Suppressor macrophage (primary cell): ENCODE measurements at regions not wholly inside any gene's neighbourhood (a gene's known extent, or its start where the extent isn't known, plus 50 kb on each side); places are given as distances from the start of the nearest gene placed in this dataset.
A peak's percentile ranks its signal among the peaks of the same experiment; 100 is the strongest.

Experiments used
- DNase-seq, 4 experiments: peaks; one replicate each; pipeline ENCODE4 v3.0.0-alpha.2; 2020 to 2022

- peak; percentile 71 to 83 (median 77) for DNase-seq
These were observed 503.5 kb upstream of the PKN2 start for GRCh38 chr1:88180449-88181108.

- no peak for DNase-seq
These were observed 497.2 kb upstream of the PKN2 start for GRCh38 chr1:88186911-88187310.

DNA sequence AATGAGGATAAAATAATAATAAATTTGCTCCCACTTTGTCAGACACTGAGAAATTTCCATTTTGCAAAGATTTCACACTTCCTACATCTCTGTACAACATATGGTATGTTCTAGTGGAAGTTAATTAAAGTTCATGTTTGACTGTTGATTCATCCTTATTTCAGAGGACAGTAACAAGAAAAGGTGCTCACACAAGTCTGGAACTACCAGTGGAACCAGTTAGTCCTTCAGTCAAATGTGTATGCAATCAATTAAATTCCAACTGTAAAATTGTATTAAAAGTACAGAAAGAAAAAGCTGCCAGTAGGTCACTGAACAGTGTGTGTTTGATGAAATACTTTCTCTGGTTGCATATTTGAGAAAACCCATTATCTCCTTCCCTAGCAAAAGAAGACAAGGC is 496.0 kb upstream of the PKN2 start:
- no peak for DNase-seq

GRCh38 chr1:88189525-88189924 is 494.5 kb upstream of the PKN2 start:
- no peak for DNase-seq

DNA sequence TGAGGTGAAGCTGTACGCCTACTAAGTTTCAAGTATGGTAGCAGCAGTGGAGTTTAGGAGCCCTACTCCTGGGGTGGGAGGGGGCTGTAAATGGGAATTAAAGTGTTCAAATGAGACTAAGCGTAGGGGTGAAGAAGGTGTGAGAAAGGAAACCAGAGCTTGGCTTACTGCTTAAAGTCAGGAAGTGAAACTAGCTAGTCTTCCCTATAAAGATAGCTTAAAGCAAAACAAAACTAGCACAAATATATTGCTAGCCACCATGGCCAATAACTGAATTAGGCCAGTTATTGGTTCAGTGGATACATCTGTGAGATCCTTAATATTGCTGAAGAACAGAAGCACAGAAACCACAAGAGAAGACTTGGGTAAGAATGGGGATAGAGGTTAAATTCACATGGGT is 492.2 kb upstream of the PKN2 start:
- peak in 3 of 4 experiments; percentile 10 to 44 (median 27) for DNase-seq

DNA sequence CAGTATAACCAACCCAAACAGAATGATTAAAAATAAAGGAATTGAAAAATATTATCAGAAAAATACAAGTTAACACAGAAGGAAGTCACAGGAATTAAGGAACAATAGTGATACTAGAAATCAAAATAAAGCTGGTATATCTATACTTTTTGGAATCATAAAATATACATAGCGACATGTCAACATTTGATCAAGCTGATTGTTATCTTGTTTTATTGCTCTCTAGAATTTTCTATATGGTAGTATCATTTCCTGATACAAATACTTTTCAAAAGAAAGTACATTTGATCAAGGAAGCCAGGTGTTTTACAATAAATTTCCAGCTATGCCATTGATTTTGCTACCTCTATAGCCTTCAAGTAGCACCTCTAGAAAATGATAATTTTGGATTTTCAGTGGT is 489.5 kb upstream of the PKN2 start:
- DNase-seq: no peak

GRCh38 chr1:88200545-88200944 is 483.5 kb upstream of the PKN2 start:
- no peak for DNase-seq

DNA sequence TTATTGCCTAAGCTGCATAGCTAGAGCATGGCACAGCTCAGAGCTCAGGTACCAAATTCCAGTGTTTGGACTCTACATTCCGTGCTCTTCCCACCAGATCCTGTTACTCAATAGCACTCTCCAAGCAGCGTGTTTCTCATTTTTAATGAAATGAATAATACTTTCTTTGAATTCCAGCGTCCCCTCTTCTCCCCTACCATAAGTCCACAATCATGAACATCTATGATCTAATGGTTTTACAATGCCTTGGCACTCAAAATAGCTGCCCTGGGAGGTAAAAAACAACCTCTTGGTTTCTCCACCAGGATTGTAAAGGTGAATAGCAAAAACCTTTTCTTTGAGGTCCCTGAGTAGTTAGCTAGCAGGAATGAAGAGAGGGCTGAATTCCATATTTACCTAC is 480.0 kb upstream of the PKN2 start:
- no peak for DNase-seq

DNA sequence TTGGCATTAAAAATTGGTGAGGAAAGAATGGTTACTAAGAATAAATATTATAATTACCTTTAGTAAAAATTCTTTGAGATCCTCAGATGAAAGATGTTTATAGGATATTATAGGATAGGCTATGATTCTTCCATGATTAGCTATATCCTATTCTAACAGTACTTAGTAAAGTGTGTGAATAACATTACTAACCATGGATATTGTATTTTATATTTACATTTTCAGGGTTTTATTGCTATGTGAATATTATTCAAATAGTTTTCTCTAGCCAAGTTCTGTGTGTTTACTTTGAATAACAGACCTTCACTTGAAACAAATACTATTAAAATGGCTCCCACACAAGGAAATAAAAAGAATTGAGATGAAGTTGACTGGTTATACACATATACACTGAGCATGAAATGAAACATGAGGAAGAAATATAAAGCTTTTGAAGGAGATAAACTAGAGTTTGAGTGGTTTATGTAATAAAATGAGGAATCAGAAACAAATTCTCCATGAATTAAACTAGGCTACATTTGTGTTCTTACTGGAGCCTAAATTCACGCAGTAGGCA is 479.4 kb upstream of the PKN2 start:
- no peak for DNase-seq

DNA sequence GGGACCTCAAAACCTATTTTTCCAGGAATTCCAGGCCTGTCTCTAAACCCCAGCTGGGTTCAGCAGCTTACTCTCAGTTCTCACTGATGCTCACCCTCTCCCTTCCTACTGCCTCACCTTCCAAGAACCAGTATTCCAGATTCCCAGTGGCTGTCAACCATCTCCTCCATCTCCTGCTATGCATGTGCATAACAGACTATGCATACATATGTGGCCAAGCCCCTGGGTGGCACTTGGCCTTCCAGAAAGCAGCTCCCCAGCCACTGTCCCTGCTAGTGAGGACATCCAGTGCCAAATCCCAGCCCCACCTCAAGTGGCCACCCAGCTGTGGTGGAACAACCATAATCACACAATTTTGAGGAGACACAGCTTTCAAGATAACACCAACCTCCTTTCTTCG is 475.7 kb upstream of the PKN2 start:
- no peak for DNase-seq

- no peak for DNase-seq
These were observed 473.8 kb upstream of the PKN2 start for GRCh38 chr1:88210103-88210787.

- DNase-seq: no peak
These were observed 467.6 kb upstream of the PKN2 start for GRCh38 chr1:88216441-88216840.

DNA sequence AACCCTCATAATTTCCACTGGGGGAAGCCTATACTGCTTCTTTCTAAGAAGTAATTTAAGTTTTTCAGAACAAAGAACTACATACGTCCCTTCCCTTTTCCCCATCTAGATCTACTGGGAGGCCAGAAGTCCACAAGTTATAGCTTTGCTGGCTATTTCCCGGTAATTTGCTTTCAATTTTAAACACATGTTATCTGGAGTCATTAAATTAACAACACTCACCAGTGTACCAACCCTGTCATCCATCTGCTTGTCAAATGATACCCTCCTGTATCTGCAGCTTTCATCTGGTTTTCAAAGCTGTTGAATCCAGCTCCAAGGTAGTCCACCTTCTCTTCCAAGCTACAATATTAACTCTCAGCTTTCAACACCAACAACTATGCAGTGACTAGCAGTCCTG is 466.7 kb upstream of the PKN2 start:
- DNase-seq: no peak

GRCh38 chr1:88219521-88219920 is 464.6 kb upstream of the PKN2 start:
- no peak for DNase-seq

DNA sequence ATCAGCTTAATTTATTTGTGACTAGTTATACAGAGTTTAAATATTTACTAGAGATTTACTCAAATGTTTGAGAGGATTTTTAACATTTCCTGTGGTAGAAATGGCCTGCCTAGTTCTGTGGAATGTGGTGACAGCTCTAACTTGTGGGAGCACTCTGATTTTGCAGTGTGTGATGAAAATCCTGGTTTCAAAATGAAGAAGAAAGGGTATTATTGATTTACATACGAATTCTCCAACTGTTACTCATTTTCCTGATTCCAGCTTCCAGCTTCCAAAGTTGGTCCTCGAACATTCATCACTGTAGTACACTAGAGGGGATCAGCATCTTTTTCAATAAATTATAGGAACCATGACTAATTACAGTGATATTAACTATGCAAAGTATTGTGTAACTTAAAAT is 462.7 kb upstream of the PKN2 start:
- no peak for DNase-seq

DNA sequence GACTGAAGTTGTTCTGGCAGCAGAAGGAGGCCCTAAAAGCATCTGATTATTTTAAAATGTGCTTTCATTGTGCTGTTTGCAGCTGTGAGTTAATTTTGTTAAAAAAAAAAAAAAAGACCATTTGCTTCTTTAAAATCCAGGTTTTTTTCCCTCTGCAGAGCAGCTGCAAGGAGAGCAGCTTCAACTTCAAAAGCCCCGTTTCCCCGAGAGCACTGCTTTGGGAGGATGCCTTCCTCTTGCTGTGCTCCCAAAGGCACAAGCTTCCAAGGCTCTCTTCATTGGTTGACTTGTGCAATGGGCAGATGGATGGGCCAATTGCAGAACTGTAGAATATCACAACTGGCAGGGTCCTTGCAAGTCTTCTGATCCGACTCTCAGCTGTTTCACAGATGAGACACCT is 459.2 kb upstream of the PKN2 start:
- DNase-seq: no peak

- DNase-seq: no peak
These were observed 456.0 kb upstream of the PKN2 start for GRCh38 chr1:88228114-88228513.

GRCh38 chr1:88230126-88230525 is 453.9 kb upstream of the PKN2 start:
- no peak for DNase-seq

DNA sequence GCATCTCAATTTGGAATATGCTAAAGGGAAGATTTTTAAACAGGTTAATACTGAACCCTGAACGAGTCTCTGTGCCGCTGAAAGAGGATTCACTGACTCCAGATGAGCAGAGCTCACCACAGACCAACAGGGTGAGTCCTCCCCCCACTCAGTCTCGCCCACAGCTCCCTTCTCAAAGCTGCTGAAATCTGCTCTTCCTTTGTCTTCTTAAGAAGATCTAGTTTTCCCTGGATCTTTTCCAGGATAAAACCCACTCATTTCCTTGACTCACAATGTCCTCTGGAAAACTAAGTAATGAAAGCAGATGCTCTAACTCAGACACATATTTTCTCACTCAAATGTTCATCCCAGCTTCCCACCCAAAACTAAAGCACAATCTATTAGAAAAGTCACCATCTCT is 447.0 kb upstream of the PKN2 start:
- DNase-seq: no peak

- DNase-seq: no peak
These were observed 444.9 kb upstream of the PKN2 start for GRCh38 chr1:88239205-88239604.

DNA sequence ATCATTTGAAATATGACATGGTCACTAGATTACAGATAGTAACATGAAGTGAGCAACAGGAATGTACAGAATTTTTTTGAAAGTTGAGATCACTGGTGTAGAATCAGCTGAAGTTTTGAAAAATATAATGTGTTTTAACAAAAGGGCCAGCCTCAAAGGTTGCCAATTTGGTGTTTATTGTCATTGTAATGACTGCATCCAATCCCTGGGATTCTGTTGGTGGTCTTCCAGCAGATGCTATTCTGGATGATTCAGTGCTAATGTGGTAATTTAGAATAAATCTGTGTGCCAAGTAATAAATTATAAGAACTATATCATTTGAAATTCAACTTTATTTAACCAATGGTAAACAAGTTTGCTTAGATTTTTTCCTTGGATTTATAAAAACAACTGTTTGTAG is 436.4 kb upstream of the PKN2 start:
- DNase-seq: no peak

- DNase-seq: no peak
These were observed 433.2 kb upstream of the PKN2 start for GRCh38 chr1:88250915-88251314.

GRCh38 chr1:88252745-88253144 is 431.3 kb upstream of the PKN2 start:
- no peak for DNase-seq

DNA sequence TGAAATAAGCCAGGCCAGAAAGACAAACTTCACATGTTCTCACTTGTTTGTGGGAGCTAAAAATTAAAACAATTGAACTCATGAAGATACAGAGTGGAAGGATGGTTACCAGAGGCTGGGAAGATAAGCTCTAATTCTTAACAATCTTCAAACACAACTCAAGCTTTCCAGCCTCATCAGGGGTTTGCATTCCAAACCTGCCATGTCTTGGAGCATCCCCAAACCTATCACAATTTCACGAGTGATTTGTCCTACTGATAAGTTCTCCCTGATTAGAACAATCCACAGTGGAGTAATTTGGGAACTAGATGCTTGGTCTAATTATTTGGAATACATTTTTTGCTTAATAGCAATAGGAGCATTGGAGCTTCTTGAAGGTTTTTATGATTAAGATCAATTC is 418.5 kb upstream of the PKN2 start:
- no peak for DNase-seq

GRCh38 chr1:88266051-88266450 is 418.0 kb upstream of the PKN2 start:
- DNase-seq: no peak
